SJSA1 (cell line): ENCODE measurements at regions not wholly inside any gene's neighbourhood (a gene's known extent, or its start where the extent isn't known, plus 50 kb on each side); places are given as distances from the start of the nearest gene placed in this dataset.
A peak's percentile ranks its signal among the peaks of the same experiment; 100 is the strongest.

Experiments used
- DNase-seq, 2 experiments: peaks; one replicate each; pipeline ENCODE4 v3.0.0-alpha.2; 2015 to 2020; ENCODE audit warnings: low spot score in 2 of 2, low read depth in 1 of 2
- H3K27ac ChIP-seq: fragments of 250-450 bp; sonication (Bioruptor Pico); 2 replicates; pipeline ENCODE4 v1.5.1; 2020; ENCODE audit warnings: mild to moderate bottlenecking, moderate library complexity
- H3K27me3 ChIP-seq: fragments of 250-450 bp; sonication (Bioruptor Pico); replicated peaks from 2 replicates; pipeline ENCODE4 v1.5.1; 2020; ENCODE audit warnings: mild to moderate bottlenecking, moderate library complexity
- H3K36me3 ChIP-seq: fragments of 250-450 bp; sonication (Bioruptor Pico); 2 replicates; pipeline ENCODE4 v1.5.1; 2020; ENCODE audit warnings: mild to moderate bottlenecking
- H3K4me1 ChIP-seq: fragments of 250-450 bp; sonication (Bioruptor Pico); replicated peaks from 2 replicates; pipeline ENCODE4 v1.6.1; 2021; ENCODE audit warnings: mild to moderate bottlenecking
- H3K4me3 ChIP-seq: fragments of 250-450 bp; sonication (Bioruptor Pico); 2 replicates; pipeline ENCODE4 v1.5.1; 2020; ENCODE audit warnings: mild to moderate bottlenecking
- H3K9me3 ChIP-seq: fragments of 250-450 bp; sonication (Bioruptor Pico); replicated peaks from 2 replicates; pipeline ENCODE4 v1.5.1; 2020; ENCODE audit warnings: mild to moderate bottlenecking

- Histone ChIP-seq H3K27me3 (no peaks in the 10 kb centered on the region), H3K4me1 (peaks cover 6% of the 10 kb centered on the region; the same call in 1 of the 2 replicates), H3K4me3 (no peak overlapping the region), H3K27ac (no peak overlapping the region), H3K9me3 (no peaks in the 10 kb centered on the region; the same call in 1 of the 2 replicates), H3K36me3 (no peaks in the 10 kb centered on the region)
- DNase-seq, result no peak
Measured at GRCh38 chr1:87642581-87643221, 314.0 kb downstream of the LMO4 start.

GRCh38 chr1:87644033-87644578 is 315.4 kb downstream of the LMO4 start:
- Histone ChIP-seq H3K9me3 (no peaks in the 10 kb centered on the region), H3K27ac (no peak overlapping the region), H3K36me3 (no peaks in the 10 kb centered on the region), H3K4me3 (no peak overlapping the region), H3K4me1 (peaks cover 6% of the 10 kb centered on the region; the same call in 1 of the 2 replicates), H3K27me3 (no peaks in the 10 kb centered on the region)
- no peak for DNase-seq

GRCh38 chr1:87644579-87645190 is 316.0 kb downstream of the LMO4 start:
- DNase-seq, result peak in 1 of 2 experiments; percentile 34
- Histone ChIP-seq H3K4me1 (peaks cover 6% of the 10 kb centered on the region; the same call in 1 of the 2 replicates), H3K9me3 (no peaks in the 10 kb centered on the region), H3K27ac (0 out of 2 replicates have a peak overlapping the region, but pooled peaks have one; percentile 17), H3K27me3 (no peaks in the 10 kb centered on the region), H3K36me3 (no peaks in the 10 kb centered on the region), H3K4me3 (no peak overlapping the region)

- no peak for DNase-seq
- H3K27me3 ChIP-seq, result no peaks in the 10 kb centered on the region
- peaks cover 6% of the 10 kb centered on the region; the same call in 1 of the 2 replicates for H3K4me1 ChIP-seq
- no peaks in the 10 kb centered on the region for H3K36me3 ChIP-seq
- no peak overlapping the region for H3K4me3 ChIP-seq
- no peak overlapping the region for H3K27ac ChIP-seq
- no peaks in the 10 kb centered on the region for H3K9me3 ChIP-seq
Measured at GRCh38 chr1:87647430-87648177, 318.9 kb downstream of the LMO4 start.

- Histone ChIP-seq H3K36me3 (no peaks in the 10 kb centered on the region), H3K9me3 (no peaks in the 10 kb centered on the region)
Measured at GRCh38 chr1:87648323-87649119, 319.8 kb downstream of the LMO4 start.

GRCh38 chr1:87650306-87650705 is 321.6 kb downstream of the LMO4 start:
- Histone ChIP-seq H3K9me3 (no peaks in the 10 kb centered on the region), H3K36me3 (no peaks in the 10 kb centered on the region), H3K27ac (no peak overlapping the region), H3K27me3 (no peaks in the 10 kb centered on the region), H3K4me1 (no peaks in the 10 kb centered on the region), H3K4me3 (no peak overlapping the region)
- no peak for DNase-seq

More at GRCh38 chr1:87648323-87649119, 319.8 kb downstream of the LMO4 start:
- no peak overlapping the region for H3K4me3 ChIP-seq
- peaks cover 6% of the 10 kb centered on the region; the same call in 1 of the 2 replicates for H3K4me1 ChIP-seq
- DNase-seq, result no peak
- no peak overlapping the region for H3K27ac ChIP-seq
- no peaks in the 10 kb centered on the region for H3K27me3 ChIP-seq

GRCh38 chr1:87652176-87652575 is 323.5 kb downstream of the LMO4 start:
- no peak overlapping the region for H3K4me3 ChIP-seq
- no peaks in the 10 kb centered on the region for H3K4me1 ChIP-seq
- no peaks in the 10 kb centered on the region for H3K27me3 ChIP-seq
- H3K9me3 ChIP-seq, result no peaks in the 10 kb centered on the region
- H3K27ac ChIP-seq, result no peak overlapping the region
- H3K36me3 ChIP-seq, result no peaks in the 10 kb centered on the region
- no peak for DNase-seq

GRCh38 chr1:87665151-87665550 is 336.5 kb downstream of the LMO4 start:
- no peak overlapping the region for H3K27ac ChIP-seq
- DNase-seq, result no peak
- no peaks in the 10 kb centered on the region for H3K4me1 ChIP-seq
- no peaks in the 10 kb centered on the region for H3K9me3 ChIP-seq
- H3K27me3 ChIP-seq, result no peaks in the 10 kb centered on the region
- H3K36me3 ChIP-seq, result no peaks in the 10 kb centered on the region
- H3K4me3 ChIP-seq, result no peak overlapping the region

GRCh38 chr1:87666681-87667080 is 338.0 kb downstream of the LMO4 start:
- Histone ChIP-seq H3K27ac (no peak overlapping the region), H3K4me1 (no peaks in the 10 kb centered on the region), H3K9me3 (no peaks in the 10 kb centered on the region), H3K4me3 (no peak overlapping the region), H3K27me3 (no peaks in the 10 kb centered on the region), H3K36me3 (no peaks in the 10 kb centered on the region)
- no peak for DNase-seq

GRCh38 chr1:87669674-87670073 is 341.0 kb downstream of the LMO4 start:
- no peaks in the 10 kb centered on the region for H3K27me3 ChIP-seq
- H3K36me3 ChIP-seq, result no peaks in the 10 kb centered on the region
- DNase-seq, result no peak
- H3K27ac ChIP-seq, result no peak overlapping the region
- H3K9me3 ChIP-seq, result no peaks in the 10 kb centered on the region
- H3K4me3 ChIP-seq, result no peak overlapping the region
- no peaks in the 10 kb centered on the region for H3K4me1 ChIP-seq

GRCh38 chr1:87673309-87673708 is 344.6 kb downstream of the LMO4 start:
- DNase-seq, result no peak
- no peaks in the 10 kb centered on the region for H3K9me3 ChIP-seq
- no peak overlapping the region for H3K27ac ChIP-seq
- H3K27me3 ChIP-seq, result no peaks in the 10 kb centered on the region
- no peaks in the 10 kb centered on the region for H3K4me1 ChIP-seq
- H3K36me3 ChIP-seq, result no peaks in the 10 kb centered on the region
- H3K4me3 ChIP-seq, result no peak overlapping the region

GRCh38 chr1:87673748-87674147 is 345.1 kb downstream of the LMO4 start:
- Histone ChIP-seq H3K27ac (no peak overlapping the region), H3K9me3 (no peaks in the 10 kb centered on the region), H3K4me3 (no peak overlapping the region), H3K4me1 (no peaks in the 10 kb centered on the region), H3K27me3 (no peaks in the 10 kb centered on the region), H3K36me3 (no peaks in the 10 kb centered on the region)
- DNase-seq, result no peak

GRCh38 chr1:87674791-87675190 is 346.1 kb downstream of the LMO4 start:
- DNase-seq, result no peak
- Histone ChIP-seq H3K4me3 (no peak overlapping the region), H3K4me1 (no peaks in the 10 kb centered on the region), H3K9me3 (no peaks in the 10 kb centered on the region), H3K27me3 (no peaks in the 10 kb centered on the region), H3K27ac (no peak overlapping the region), H3K36me3 (no peaks in the 10 kb centered on the region)
